ENCODE measurements at regions not wholly inside any gene's neighbourhood (a gene's known extent, or its start where the extent isn't known, plus 50 kb on each side); places are given as distances from the start of the nearest gene placed in this dataset.

GRCh38 chr3:43783987-43784639, 93.4 kb downstream of the ABHD5 start:
- H3K27me3 ChIP-seq (replicated peaks; ENCODE audit: control insufficient read depth, insufficient read depth, low read length): no peaks in the 10 kb centered on the region; the same call in none of the 2 replicates
- H3K36me3 ChIP-seq (ENCODE audit: control insufficient read depth, insufficient read depth, low read length): no peaks in the 10 kb centered on the region
- TF ChIP-seq, protein P1, sequence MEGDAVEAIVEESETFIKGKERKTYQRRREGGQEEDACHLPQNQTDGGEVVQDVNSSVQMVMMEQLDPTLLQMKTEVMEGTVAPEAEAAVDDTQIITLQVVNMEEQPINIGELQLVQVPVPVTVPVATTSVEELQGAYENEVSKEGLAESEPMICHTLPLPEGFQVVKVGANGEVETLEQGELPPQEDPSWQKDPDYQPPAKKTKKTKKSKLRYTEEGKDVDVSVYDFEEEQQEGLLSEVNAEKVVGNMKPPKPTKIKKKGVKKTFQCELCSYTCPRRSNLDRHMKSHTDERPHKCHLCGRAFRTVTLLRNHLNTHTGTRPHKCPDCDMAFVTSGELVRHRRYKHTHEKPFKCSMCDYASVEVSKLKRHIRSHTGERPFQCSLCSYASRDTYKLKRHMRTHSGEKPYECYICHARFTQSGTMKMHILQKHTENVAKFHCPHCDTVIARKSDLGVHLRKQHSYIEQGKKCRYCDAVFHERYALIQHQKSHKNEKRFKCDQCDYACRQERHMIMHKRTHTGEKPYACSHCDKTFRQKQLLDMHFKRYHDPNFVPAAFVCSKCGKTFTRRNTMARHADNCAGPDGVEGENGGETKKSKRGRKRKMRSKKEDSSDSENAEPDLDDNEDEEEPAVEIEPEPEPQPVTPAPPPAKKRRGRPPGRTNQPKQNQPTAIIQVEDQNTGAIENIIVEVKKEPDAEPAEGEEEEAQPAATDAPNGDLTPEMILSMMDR (IDR thresholded peaks at IDR 0.05; ENCODE audit: insufficient read depth, low read length, poor library complexity, severe bottlenecking): no peak
- H3K4me3 ChIP-seq (replicated peaks; ENCODE audit: low read depth, low read length): no peak overlapping the region
- no peak for DNase-seq (ENCODE audit: extremely low read depth, insufficient read length)

DNA sequence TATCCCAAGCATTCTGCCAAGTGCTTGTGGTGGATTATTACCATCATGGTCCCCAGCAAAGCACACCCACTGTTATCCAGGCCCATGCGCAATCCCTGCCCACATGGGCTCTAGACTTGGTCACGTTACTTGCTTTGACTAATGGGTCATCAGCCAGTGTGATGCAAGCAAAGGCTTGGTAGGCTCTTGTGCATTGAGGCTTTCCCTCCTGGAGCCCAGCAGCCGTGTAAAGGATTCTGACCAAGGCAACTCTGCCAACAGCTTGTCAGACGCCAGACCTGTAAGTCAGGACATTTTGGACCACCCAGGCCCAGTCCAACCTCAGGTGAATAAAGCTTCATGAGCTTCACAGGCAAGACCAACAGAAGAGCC, 93.9 kb downstream of the ABHD5 start:
- H3K27me3 ChIP-seq (replicated peaks; ENCODE audit: control insufficient read depth, insufficient read depth, low read length): no peaks in the 10 kb centered on the region; the same call in none of the 2 replicates
- no peak overlapping the region for H3K4me3 ChIP-seq (replicated peaks; ENCODE audit: low read depth, low read length)
- H3K36me3 ChIP-seq (ENCODE audit: control insufficient read depth, insufficient read depth, low read length): no peaks in the 10 kb centered on the region
- TF ChIP-seq, protein P1 (IDR thresholded peaks at IDR 0.05; ENCODE audit: insufficient read depth, low read length, poor library complexity, severe bottlenecking): no peak
- DNase-seq (ENCODE audit: extremely low read depth, insufficient read length): no peak

- TF ChIP-seq, protein P1 (IDR thresholded peaks at IDR 0.05; ENCODE audit: insufficient read depth, low read length, poor library complexity, severe bottlenecking): no peak
- no peaks in the 10 kb centered on the region; the same call in none of the 2 replicates for H3K27me3 ChIP-seq (replicated peaks; ENCODE audit: control insufficient read depth, insufficient read depth, low read length)
- no peak overlapping the region for H3K4me3 ChIP-seq (replicated peaks; ENCODE audit: low read depth, low read length)
- no peak for DNase-seq (ENCODE audit: extremely low read depth, insufficient read length)
- no peaks in the 10 kb centered on the region for H3K36me3 ChIP-seq (ENCODE audit: control insufficient read depth, insufficient read depth, low read length)
Measured at GRCh38 chr3:43785551-43785950, 94.8 kb downstream of the ABHD5 start.

- Histone ChIP-seq H3K27me3 (replicated peaks; ENCODE audit: control insufficient read depth, insufficient read depth, low read length) (no peaks in the 10 kb centered on the region; the same call in none of the 2 replicates), H3K4me3 (replicated peaks; ENCODE audit: low read depth, low read length) (no peak overlapping the region), H3K36me3 (ENCODE audit: control insufficient read depth, insufficient read depth, low read length) (no peaks in the 10 kb centered on the region)
- TF ChIP-seq, protein P1 (IDR thresholded peaks at IDR 0.05; ENCODE audit: insufficient read depth, low read length, poor library complexity, severe bottlenecking): no peak
- DNase-seq (ENCODE audit: extremely low read depth, insufficient read length): no peak
Measured at GRCh38 chr3:43786102-43786501, 95.4 kb downstream of the ABHD5 start.

DNA sequence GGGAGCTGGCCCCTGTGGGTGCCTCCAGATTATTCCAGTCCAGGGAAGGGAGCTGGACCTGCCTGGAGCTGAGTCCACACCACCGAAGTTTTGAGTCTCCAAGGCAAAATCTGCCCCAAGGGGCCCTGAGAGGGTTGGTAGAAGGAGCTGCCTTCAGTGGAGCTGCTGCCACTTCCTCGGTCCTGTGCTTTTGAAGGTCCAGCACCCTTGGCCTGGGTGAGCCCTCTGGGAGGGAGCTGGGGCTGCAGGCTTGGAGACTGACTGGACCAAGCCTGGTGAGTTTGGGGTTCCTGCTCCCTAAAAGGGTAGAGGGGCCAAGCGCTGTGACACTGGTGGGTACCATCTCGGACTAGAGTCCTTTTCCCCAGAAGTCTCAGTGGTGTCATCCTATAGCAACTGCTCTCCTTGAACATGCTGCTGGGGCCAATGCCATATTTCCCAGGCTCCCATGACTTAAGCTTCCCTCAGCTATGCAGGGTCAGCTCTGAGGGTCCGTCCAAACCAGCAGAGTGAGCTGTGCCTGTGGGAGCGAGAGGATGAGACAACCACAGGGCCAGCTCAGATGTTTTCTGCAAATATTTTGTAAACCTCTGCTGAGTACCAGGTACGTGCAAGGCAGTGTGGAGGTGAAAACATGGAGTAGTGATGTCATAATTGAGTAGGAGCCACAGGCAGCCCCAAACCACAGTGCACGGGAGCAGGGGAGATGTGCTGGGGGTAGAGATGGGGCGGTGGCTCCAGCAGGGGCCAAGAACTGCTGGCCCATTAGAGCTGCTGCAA, 96.0 kb downstream of the ABHD5 start:
- H3K36me3 ChIP-seq (ENCODE audit: control insufficient read depth, insufficient read depth, low read length): no peaks in the 10 kb centered on the region
- no peaks in the 10 kb centered on the region; the same call in none of the 2 replicates for H3K27me3 ChIP-seq (replicated peaks; ENCODE audit: control insufficient read depth, insufficient read depth, low read length)
- TF ChIP-seq, protein P1 (IDR thresholded peaks at IDR 0.05; ENCODE audit: insufficient read depth, low read length, poor library complexity, severe bottlenecking): no peak
- DNase-seq (ENCODE audit: extremely low read depth, insufficient read length): no peak
- H3K4me3 ChIP-seq (replicated peaks; ENCODE audit: low read depth, low read length): no peak overlapping the region
